Smooth muscle cell of the brain vasculature (primary cell): ENCODE measurements at regions not wholly inside any gene's neighbourhood (a gene's known extent, or its start where the extent isn't known, plus 50 kb on each side); places are given as distances from the start of the nearest gene placed in this dataset.

Experiments used
- DNase-seq: peaks from one replicate; pipeline ENCODE4 v3.0.0-alpha.2; 2012; ENCODE audit warnings: low read depth, low spot score

DNA sequence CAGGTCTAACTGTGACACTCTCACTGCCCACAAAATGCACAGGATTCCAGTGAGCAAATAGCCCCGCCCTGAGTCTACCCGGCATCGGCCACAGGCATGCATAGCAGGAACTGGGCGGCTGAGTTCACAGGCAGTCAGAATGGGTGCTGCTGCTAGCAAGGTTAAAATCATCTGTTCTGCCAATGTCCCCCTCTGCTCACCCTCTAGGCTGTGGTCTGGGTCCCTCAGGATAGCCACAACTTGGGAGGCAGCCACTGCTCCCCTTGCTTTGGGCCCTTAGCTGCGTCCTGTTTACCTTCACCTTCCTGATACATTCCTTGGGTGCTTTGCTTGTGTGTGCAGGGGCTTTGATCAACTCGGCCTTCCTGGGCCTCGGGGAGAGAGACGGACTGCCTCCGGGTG, 232.9 kb upstream of the RGMA start:
- DNase-seq, result no peak

DNA sequence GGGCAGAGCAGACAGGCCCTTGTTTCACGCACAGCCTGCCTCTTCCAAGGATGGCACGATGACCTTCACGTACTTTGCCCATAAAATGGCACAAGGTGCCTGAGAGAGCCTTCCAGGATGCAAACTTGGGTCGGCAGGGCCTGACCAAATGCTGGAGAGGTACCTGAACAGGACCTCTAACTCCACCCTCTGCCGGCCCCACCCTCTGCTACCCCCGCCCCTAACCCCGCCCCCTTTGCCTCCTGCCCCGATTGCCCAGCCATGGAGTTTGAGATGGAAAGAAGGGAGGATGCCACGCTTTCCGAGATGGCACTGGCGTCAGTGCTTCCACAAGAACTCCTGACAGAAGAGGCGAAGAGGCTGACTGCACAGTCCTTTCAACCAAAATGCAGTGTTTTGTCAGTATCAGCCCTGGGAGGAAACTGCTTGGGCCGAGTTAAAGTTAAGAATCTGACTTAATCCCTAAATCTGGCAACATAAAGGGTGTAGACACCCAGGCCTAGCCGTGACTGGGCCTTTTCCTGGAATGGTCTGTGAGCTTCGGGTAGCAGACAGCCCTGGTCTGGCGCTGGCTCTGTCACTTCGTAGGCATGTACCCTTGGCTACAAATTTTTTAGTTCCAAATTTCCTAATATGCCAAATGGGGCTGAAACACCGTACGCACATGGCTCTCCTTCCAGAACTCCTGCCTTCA, 230.3 kb upstream of the RGMA start:
- no peak for DNase-seq

DNA sequence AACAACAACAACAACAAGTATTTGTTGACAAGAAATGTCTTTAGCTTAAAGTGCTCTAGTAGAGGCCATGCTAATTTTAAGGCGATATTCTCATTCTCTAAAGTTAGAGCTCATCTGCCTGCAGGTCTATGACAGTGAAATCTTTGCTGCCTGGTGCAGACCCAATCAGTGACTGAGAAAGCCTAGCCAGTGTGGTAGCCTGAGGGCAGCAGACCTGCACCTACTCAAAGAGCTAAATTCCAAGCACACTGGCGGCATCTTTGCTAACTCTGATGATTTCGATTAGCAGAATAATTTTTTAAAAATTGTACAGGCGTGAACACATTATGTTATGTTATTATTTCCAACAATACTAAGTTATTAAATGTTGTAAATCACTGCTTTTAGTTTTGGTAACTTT, 228.8 kb upstream of the RGMA start:
- DNase-seq, result no peak

DNA sequence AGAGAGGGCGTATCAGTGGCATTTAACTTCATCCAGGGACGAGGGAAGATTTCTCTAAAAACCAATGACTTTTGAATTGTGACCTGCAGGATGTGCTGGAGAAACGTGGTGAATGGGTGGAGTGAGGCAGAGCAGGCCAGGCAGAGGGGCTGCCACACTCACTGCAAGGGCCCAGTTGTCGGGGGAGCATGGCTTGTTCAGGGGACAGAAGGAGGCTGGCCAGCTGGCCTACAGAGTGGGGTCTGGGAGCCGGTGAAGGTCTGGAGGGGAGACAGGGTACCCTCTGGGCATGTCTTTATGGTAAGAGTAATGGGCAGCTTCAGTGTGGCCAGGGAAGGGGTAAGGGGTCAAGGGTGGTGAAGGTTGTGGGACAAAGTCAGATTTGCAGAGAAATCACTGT, 225.2 kb upstream of the RGMA start:
- no peak for DNase-seq

DNA sequence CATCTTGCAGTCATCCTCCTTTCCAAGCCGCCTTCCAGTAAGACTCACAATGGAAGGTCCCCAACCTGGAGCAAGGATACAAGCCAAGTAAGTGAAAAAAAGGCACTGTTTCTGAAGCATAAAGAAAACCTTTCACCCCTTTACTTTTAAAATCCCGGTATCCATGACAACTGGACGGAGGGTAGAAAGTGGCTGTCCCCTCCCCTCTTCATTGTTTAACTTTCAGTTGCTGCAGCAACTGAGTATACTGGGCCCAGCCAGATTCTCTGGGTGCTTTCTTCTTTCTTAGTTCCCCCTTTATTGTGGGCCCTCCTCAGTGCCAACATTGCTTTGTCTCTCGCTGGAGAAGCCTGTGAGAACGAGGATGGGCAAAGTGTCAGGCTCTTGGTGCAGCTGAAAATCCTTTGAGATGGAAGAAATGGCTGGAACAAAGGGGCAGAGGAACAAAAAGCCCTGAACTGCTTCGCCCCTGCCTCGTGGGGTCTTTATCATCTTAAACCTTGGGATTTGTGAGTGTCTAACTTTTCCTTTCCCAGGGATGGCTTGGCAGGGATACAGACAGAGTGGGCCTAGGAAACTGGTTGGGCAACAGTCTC, 224.0 kb upstream of the RGMA start:
- DNase-seq, result no peak

DNA sequence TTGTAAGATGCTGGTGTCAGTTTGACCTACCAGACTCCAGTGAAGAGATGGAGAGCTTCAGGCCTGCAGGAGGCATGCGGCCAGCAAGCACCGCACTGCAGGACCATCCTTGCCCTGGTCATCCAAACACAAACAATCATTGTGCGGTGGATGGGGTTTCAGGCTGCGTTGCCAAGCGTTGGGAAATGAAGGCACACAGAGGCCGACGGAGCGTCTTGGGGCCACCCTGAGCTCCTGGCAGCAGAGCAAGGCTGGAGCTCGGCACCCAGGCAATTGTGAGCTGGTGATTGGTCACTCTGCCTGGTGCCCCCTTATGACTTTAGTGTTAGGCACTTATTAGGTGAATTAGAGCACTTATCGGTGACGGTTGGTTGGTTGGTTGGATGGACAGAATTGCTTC, 222.6 kb upstream of the RGMA start:
- no peak for DNase-seq

DNA sequence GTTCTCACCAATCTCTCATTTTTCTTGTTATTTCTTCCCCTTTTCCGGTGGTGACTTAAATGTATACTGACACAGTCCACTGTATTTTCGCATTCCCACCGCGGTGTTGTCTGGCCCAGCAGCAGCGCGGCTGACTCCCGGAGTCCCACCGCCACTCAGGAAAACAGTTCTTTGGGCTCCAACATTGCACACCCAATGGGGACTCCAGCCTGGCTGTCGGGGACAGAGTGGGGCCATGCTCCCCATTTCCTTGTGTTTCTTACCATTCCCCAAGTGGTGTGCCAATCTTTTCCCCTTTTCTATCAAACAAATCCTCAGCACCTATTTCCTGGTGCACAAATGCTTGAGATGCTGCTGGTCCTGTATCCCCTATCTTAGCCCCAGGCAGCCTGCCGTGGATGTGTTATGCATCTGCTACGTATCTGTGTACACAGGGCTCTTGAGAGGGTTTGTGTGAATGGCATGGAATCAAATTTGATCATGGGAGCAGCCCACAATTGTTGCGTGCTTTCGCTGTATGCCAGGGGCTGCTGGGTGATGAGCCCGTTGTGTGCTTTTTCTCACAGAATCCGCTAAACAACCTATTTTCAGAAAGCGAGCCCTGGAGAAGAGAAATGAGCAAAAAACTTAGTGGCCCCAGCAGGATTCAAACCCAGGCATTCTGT, 219.1 kb upstream of the RGMA start:
- no peak for DNase-seq

DNA sequence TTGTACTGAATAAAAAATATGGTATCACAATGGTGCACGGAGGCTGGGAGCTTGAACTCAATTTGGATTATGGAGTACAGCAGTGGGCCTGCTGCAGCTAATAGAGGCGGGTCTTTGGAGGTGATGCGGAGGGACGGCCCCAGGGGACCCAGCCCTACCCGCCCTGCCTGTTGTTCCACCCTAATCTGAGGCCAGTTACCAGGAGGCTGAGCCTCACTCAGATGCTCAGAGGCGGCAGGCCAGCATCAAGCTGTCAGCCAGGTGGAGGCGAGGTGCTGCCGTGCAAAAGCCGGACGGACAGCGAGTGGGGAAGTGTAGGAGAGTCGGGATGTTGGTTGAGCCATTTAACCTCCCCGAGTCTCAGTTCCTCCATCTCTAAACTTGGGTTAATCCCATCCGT, 218.5 kb upstream of the RGMA start:
- no peak for DNase-seq

DNA sequence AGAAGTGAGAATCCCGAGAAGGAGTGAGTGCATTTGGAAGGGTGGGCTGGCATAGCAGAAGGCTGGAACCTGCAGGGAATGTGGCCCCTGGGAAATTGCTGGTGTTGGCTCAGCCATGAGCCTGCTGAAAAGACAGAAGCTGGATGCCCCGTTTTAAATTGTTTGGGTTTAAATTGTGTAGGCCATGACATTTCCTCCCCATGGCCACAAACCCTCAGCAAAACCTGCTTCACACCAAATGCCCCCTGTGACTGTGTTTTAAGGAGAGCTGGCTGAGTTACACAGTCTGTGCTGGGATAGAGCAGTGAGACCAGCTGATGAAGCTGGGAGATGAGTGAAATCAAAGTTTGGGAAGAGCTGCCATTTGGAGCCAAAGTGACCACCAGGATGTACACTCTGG, 216.3 kb upstream of the RGMA start:
- no peak for DNase-seq

DNA sequence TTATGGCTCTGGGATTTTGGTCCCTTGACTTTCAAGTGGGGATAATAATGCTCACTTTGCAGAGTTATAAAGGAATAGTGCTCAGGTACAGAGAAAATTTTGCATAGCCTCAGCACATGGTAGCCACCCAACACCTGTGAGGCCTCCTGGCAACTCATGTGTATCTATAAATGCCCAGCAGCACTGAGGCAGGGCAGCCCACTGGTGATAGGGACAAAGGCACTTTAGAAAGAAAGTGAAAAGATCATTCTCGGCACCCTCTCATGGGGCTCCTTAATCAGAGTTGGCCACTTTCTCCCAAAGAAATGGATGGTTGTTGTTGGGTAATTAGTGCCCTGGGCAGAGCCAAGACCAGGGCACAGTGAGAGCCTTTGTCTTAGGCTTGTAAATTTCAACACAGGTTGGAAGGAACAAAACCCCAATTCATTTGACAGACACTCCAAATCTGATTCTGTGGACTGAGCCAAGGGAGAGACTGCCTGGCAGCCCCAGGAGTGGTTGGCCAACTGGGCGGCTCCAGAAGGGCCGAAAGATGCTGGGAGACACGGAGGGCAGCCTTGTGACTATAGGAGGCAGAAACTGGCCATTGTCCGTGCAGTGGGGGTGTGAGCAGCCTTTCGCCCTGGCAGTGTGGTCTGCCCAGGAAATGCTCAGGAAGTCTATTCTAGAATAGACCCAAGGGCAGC, 213.2 kb upstream of the RGMA start:
- DNase-seq, result no peak

DNA sequence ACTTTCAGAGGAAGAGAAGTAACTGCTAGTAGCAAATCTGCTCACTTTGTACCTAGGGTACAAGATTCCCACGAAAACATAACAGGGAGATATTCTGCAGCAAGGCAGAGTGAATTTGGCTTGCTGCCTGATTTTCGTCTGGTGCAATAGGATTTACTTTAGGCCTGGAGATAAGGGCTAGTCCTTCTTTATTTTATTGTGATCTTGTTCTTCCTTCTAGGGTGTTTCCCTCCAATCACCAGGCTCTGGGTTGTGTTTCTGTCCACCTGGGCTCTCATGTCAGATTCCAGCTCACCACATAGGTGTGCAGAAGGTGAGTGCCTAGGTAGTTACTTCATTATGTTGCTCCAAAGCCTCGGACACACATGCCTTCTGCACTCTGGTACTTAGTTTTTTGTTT, 211.8 kb upstream of the RGMA start:
- no peak for DNase-seq

DNA sequence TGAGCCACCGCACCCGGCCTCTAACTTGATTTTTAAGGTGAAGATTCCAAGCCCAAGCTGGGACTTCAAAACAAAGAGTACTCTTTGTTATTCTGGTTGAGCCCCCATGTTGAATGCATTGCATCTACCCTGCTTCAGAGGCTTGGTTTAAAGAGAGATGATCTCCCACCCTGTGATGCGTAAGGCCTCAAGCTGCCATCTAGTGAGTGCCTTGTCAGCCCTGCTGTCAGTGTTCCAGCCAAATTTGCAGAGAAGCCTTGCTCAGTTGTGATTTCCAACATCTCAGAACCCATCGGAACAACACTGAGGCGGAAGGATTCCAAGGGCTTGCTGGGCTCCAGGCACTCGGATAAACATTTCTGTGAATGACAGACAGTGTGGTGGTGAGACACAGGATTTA, 210.7 kb upstream of the RGMA start:
- no peak for DNase-seq

DNA sequence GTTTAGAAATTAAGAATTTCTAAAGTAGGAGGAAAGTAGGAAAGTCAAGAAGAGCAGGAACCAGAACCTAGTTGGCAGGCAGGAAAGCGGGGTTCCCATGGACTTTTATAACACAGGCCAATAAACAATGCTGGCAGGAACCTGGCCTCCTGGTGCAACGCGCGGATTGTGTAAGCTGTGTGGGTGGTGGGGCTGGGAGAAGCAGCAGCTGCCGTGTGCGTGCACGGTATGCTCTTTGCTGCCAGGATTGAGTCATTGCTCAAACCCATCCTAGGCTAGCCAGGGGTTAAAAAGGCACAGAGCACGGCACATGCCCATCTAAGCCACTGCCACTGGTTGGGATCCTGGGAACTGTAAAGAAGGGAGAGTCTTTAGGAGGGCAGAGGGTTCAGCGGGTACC, 209.9 kb upstream of the RGMA start:
- DNase-seq, result no peak

DNA sequence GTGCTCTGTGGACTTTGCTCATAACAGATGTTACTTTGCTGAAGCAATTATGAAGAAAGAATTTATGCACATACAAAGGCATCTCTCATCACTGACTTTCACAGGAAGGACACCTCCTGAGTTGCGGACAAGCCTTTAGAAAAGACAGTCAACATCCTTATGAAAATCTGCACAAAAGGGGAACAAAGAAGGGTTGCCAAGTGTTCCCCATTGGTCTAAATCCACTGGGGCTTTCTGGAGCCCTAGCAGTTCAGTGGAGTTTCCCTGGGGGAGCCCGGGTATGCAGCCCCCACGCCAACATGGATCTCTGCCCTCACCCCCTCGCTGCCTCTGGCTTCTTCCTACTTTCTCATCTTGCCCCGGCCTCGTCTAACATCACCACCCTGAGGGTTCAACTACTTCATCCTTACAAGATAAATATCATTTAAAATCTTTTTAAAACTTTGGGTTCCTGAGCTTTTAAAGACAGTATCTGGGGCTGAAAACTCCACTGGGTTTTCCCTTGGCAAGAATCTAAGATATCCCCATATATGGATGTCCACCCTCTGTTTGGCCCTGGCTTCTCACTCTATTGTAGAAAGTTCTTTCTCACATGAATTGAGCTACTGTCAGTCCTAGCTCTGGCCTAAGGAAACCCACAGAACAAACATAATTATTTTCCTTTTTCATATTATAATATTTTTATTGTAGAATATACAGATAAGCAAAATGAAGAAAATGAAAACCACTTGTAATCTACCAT, 207.9 kb upstream of the RGMA start:
- DNase-seq, result no peak

DNA sequence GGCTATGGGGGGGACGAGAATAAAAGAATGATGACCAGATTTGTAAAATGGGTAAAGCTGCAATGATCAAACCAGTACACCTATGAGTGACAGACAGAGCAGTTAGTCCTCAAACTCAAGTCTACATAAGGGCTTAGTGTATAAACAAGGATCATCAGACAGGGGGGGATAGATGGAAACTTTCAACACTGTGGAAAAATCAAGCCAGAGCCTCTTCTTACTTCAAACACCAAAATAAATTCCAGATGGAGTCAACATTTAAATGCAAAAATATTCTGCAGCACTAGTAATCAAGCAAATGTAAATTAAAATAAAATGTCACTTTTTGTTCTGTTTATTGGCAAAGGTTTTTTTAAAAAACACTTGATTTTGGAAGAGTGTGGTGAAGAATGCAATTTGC, 205.9 kb upstream of the RGMA start:
- DNase-seq, result no peak

DNA sequence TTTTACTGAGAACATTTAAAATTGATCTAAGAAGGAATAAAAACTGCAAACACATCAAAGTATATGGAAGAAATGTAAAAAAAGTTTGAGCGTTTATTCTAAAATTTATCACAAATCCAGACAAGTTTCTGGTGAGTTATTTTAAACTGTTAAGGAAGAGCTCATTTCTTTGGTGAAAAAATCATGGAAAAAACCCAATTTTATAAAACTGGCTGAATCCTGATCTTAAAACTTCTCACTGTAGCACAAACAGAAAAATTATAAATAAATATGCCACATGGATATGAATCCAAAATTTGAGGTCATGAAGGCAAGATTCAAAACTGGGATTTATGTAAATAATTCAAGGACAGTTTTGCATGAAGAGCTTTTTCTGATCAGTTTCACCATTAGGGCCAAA, 205.1 kb upstream of the RGMA start:
- no peak for DNase-seq

DNA sequence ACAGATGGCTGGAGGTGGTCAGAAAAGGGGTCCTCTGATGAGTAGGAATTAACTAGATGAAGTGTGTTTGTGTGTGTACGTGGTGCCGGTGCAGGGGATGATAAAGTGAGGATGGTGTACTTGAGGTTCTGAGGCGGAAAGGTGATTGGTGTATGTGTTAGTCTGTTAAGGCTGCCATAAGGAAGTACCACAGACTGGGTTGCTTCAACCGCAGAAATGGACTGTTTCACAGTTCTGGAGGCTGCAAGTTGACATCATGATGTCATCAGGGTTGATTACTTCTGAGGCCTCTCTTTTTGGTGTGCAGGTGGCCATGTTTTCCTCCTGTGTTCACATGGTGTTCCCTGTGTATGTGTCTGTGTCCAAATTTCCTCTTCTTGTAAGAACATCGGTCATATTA, 202.4 kb upstream of the RGMA start:
- no peak for DNase-seq

DNA sequence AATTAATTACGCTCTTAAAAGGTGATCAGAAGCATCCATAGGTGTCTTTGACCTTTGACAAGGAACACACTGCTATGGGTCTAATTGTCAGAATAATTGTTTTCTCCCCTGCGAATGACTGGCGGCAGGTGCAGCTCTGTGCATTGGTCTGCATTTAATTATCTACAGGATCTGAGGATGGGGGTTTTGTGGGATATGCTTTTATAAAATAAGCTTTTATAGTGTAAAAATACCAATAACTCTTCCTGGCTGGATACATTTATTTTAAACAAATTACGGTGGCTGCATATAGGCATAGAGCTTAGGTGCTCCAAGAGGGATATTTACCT, 201.6 kb upstream of the RGMA start:
- no peak for DNase-seq

DNA sequence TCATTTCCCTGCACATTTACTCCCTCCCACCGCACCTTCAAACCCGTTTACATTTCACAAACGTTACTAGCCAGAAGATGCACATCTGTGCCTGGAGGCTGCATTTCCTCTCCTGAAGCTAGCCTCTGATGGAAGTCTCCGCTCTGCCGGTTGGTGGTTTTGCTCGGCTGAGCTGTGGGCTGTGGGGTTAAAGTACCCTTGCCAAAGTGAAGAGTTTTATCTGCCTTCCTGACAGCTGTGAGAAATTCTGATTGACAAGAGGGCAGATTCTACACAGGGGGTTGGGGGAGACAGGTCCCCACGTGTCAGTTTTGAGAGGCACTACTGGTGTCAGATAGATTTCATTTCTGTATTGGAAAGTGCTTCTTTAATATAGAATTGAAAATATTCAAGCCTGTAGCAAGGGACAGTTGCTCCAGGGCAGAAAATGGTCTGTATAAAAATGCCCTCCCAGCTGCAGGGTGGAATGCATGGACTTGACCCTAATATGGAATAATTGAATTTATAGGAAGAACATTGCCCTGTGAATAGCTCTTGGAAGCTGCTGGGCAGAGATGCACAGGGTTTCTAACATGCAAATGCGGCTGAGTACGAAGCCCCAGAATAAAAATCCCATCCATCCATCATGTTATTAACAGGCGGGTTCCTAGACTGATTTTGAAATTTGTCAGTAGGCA, 201.1 kb upstream of the RGMA start:
- no peak for DNase-seq

DNA sequence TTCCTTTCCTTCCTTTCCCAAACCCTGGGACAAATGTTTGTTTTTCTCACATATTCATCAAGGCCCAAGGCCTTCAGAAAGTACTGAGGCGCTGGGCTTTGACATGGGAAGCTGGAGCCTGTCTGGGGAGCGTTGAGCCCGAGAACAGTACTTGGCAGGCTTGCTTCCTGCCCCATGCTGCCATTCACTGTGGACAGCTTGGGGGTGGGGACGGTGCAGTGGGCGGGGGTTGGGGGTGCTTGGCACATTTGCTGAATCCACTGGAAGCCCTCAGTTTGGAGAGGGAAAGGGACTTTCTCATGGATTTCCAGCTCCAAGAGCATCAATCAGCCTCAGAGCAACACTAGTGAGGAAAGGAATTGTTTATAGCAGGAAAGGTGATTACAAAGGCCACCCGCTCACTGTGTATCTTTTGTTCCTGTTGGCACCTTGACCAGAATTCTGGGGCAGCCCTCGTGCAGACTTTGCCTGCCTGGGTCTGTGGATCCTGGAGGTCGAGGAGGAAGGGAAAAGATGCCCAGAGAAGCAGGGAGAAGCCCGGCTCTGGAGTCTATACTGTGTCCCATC, 199.8 kb upstream of the RGMA start:
- no peak for DNase-seq

DNA sequence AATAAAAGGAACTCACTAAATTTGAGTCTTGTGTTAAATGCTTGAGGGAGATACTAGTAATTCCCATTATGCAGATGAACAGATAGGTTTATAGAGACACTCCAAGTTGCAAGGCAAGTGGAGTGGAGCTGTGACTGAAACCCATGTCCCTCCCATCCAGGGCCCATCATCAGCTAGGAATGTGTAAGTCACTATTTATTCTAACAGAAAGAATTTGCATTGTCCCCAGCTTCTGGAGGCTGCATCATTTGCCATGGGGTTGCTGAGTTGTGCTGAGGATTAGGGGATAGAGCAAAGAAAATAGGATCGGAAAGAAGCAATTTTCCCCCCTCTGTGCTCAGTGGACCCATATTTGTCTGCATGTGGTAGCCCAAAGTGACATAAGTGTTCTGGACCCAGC, 197.4 kb upstream of the RGMA start:
- DNase-seq, result no peak
